ENCODE measurements at regions not wholly inside any gene's neighbourhood (a gene's known extent, or its start where the extent isn't known, plus 50 kb on each side); places are given as distances from the start of the nearest gene placed in this dataset.

DNA sequence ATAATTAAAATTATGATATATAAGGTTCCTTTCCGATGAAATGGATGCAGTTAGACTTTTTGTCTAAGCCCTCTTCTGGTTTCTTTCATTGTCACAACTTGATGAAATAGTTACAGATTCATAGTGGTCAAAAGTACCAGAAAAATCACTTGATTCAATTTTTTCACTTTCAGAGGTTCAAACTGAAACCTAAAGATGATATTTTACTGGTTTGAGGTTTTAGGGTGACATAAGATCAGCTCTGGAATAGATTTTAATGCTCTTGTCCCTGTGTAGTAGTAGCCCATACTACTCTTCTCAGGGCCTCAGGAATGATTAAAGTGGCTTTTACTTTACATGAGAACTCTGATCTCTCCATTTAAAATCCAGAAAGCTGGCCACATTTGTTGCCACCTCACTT is 479.1 kb upstream of the ZNF717 start:
- Histone ChIP-seq H3K4me2 (ENCODE audit: insufficient read depth, low read length) (no peak overlapping the region), H3K4me1 (replicated peaks in 1 of 2; ENCODE audit: control insufficient read depth in 2 of 2, insufficient read depth in 2 of 2, low read length in 2 of 2) (no peaks in the 10 kb centered on the region), H3K9ac (ENCODE audit: insufficient read depth in 1 of 2, low read depth in 2 of 2, low read length in 2 of 2) (no peak overlapping the region), H3K4me3 (no peak overlapping the region), H2AFZ (ENCODE audit: low read depth, low read length) (no peak overlapping the region), H3K36me3 (ENCODE audit: control insufficient read depth, insufficient read depth, low read length) (no peaks in the 10 kb centered on the region), H3K9me1 (ENCODE audit: control insufficient read depth, insufficient read depth, low read length) (no peaks in the 10 kb centered on the region), H3K27ac (ENCODE audit: extremely low read depth, low read depth, low read length) (no peak overlapping the region), H3K27me3 (ENCODE audit: control insufficient read depth in 2 of 2, insufficient read depth in 2 of 2, low read length in 2 of 2) (no peaks in the 10 kb centered on the region), H3K79me2 (ENCODE audit: control insufficient read depth, insufficient read depth, low read length) (no peaks in the 10 kb centered on the region), H4K20me1 (replicated peaks; ENCODE audit: control insufficient read depth, insufficient read depth, low read length) (no peaks in the 10 kb centered on the region), H3K9me3 (replicated peaks; ENCODE audit: control insufficient read depth, insufficient read depth, low read depth, low read length) (no peaks in the 10 kb centered on the region; the same call in 1 of the 2 replicates)
- no peak for DNase-seq (ENCODE audit: extremely low read depth in 1 of 4, low spot score in 3 of 4)
- WGBS (ENCODE audit: insufficient coverage, low coverage, missing lambda C conversion rate), result 0% methylated on average over 1 of the region's 1 CpG
- intact Hi-C loops (cut with micrococcal nuclease) (no loop called here), in situ Hi-C loops (cut with MboI) (no loop called here)
- ATAC-seq, result no peak
- TF ChIP-seq ELF1 (tag; IDR thresholded peaks at IDR 0.05) (no peak), KDM5B (IDR thresholded peaks at IDR 0.05; ENCODE audit: insufficient replicate concordance, low read depth, low read length) (no peak), ZBTB11 (CRISPR knock-in tag; IDR thresholded peaks at IDR 0.05) (no peak), HIVEP1 (CRISPR knock-in tag; IDR thresholded peaks at IDR 0.05) (no peak)
- POLR2A ChIA-PET, result no interaction called here
- CTCF ChIA-PET (ENCODE audit: low intra/inter-chr PET ratio), result no interaction called here
- no TSS peak for BruUV-seq (replicated peaks)
- FAIRE-seq, result no peak

All from K562 (cell line).